ENCODE measurements at regions not wholly inside any gene's neighbourhood (a gene's known extent, or its start where the extent isn't known, plus 50 kb on each side); places are given as distances from the start of the nearest gene placed in this dataset.

GRCh38 chr10:57017356-57018037 lies 656.4 kb upstream of the ZWINT start:
- no peak overlapping the region for H2AFZ ChIP-seq (ENCODE audit: low read depth)
- no peaks in the 10 kb centered on the region for H4K20me1 ChIP-seq (ENCODE audit: insufficient read depth)
- TF ChIP-seq EZH2phosphoT487 (IDR thresholded peaks at IDR 0.05; ENCODE audit: borderline replicate concordance, low read depth) (no peak), RCOR1 (IDR thresholded peaks at IDR 0.05; ENCODE audit: low read length) (no peak)
- no peaks in the 10 kb centered on the region for H3K9me3 ChIP-seq
- no peak overlapping the region for H3K4me2 ChIP-seq
- H3K27me3 ChIP-seq (ENCODE audit: insufficient read depth), result no peaks in the 10 kb centered on the region
- H3K27ac ChIP-seq (ENCODE audit: low read depth in 2 of 2, low read length in 1 of 2), result no peak overlapping the region
- no peaks in the 10 kb centered on the region for H3K9me2 ChIP-seq
- no peaks in the 10 kb centered on the region for H3F3A ChIP-seq (replicated peaks; ENCODE audit: insufficient read depth)
- ChIA-PET POLR2A (no interaction called here), CTCF (no interaction called here)
- H3K4me3 ChIP-seq (ENCODE audit: low read depth in 2 of 2, low read length in 1 of 2), result no peak overlapping the region
- no peak overlapping the region for H3K9ac ChIP-seq
- peaks cover 0 to 6% of the 10 kb centered on the region in 2 experiments; a peak in 1 of 4 replicates for H3K4me1 ChIP-seq (ENCODE audit: control insufficient read depth in 1 of 2, insufficient read depth in 2 of 2, low read depth in 1 of 2, low read length in 1 of 2)
- no peaks in the 10 kb centered on the region for H3K79me2 ChIP-seq (ENCODE audit: insufficient read depth)
- 9% methylated on average over 7 of the region's 7 CpGs for WGBS (ENCODE audit: low lambda C conversion rate)
- H3K36me3 ChIP-seq (replicated peaks in 1 of 2; ENCODE audit: control insufficient read depth in 1 of 2, insufficient read depth in 2 of 2, low read length in 1 of 2), result no peaks in the 10 kb centered on the region
- no peak for DNase-seq

GRCh38 chr10:57015595-57016318 lies 654.7 kb upstream of the ZWINT start:
- WGBS (ENCODE audit: low lambda C conversion rate), result 35% methylated on average over 11 of the region's 13 CpGs
- Histone ChIP-seq H3K9ac (no peak overlapping the region), H3K9me2 (no peaks in the 10 kb centered on the region), H3K4me1 (ENCODE audit: control insufficient read depth in 1 of 2, insufficient read depth in 2 of 2, low read depth in 1 of 2, low read length in 1 of 2) (peaks cover 0 to 6% of the 10 kb centered on the region in 2 experiments; a peak in 1 of 4 replicates), H3K27me3 (ENCODE audit: insufficient read depth) (no peaks in the 10 kb centered on the region), H3K79me2 (ENCODE audit: insufficient read depth) (no peaks in the 10 kb centered on the region), H3K4me3 (ENCODE audit: low read depth in 2 of 2, low read length in 1 of 2) (no peak overlapping the region), H4K20me1 (ENCODE audit: insufficient read depth) (no peaks in the 10 kb centered on the region), H2AFZ (ENCODE audit: low read depth) (no peak overlapping the region), H3K9me3 (no peaks in the 10 kb centered on the region), H3F3A (replicated peaks; ENCODE audit: insufficient read depth) (no peaks in the 10 kb centered on the region), H3K27ac (ENCODE audit: low read depth in 2 of 2, low read length in 1 of 2) (no peak overlapping the region), H3K4me2 (no peak overlapping the region), H3K36me3 (replicated peaks in 1 of 2; ENCODE audit: control insufficient read depth in 1 of 2, insufficient read depth in 2 of 2, low read length in 1 of 2) (no peaks in the 10 kb centered on the region)
- TF ChIP-seq GATA2 (CRISPR knock-in tag; IDR thresholded peaks at IDR 0.05), result peak; percentile 41
- TF ChIP-seq NFIC (IDR thresholded peaks at IDR 0.05; ENCODE audit: borderline replicate concordance), result no peak
- DNase-seq, result no peak
- ChIA-PET POLR2A (no interaction called here), CTCF (no interaction called here)

- POLR2A ChIA-PET, result no interaction called here
- no peaks in the 10 kb centered on the region for H3K9me3 ChIP-seq
- no peaks in the 10 kb centered on the region for H3F3A ChIP-seq (replicated peaks; ENCODE audit: insufficient read depth)
- H4K20me1 ChIP-seq (ENCODE audit: insufficient read depth), result no peaks in the 10 kb centered on the region
- no peak overlapping the region for H3K9ac ChIP-seq
- H3K4me1 ChIP-seq (ENCODE audit: control insufficient read depth in 1 of 2, insufficient read depth in 2 of 2, low read depth in 1 of 2, low read length in 1 of 2), result peaks cover 0 to 6% of the 10 kb centered on the region in 2 experiments; a peak in 1 of 4 replicates
- DNase-seq, result no peak
- no peaks in the 10 kb centered on the region for H3K36me3 ChIP-seq (replicated peaks in 1 of 2; ENCODE audit: control insufficient read depth in 1 of 2, insufficient read depth in 2 of 2, low read length in 1 of 2)
- TF ChIP-seq RCOR1 (IDR thresholded peaks at IDR 0.05; ENCODE audit: low read length) (no peak), NRF1 (IDR thresholded peaks at IDR 0.05; ENCODE audit: low read depth, low read length) (no peak), SIN3A (IDR thresholded peaks at IDR 0.05; ENCODE audit: borderline replicate concordance, low read depth, low read length) (no peak), REST (IDR thresholded peaks at IDR 0.05; ENCODE audit: low read depth, low read length) (no peak), TAF1 (IDR thresholded peaks at IDR 0.05; ENCODE audit: borderline replicate concordance, low read depth, low read length) (no peak), TCF12 (IDR thresholded peaks at IDR 0.05) (no peak), FOXM1 (IDR thresholded peaks at IDR 0.05; ENCODE audit: low read depth) (no peak), RFX5 (IDR thresholded peaks at IDR 0.05; ENCODE audit: low read length) (no peak), ELF1 (IDR thresholded peaks at IDR 0.05) (no peak), EZH2phosphoT487 (IDR thresholded peaks at IDR 0.05; ENCODE audit: borderline replicate concordance, low read depth) (no peak), GABPA (IDR thresholded peaks at IDR 0.05; ENCODE audit: low read depth) (no peak), YY1 (IDR thresholded peaks at IDR 0.05; ENCODE audit: low read depth) (no peak), EP300 (IDR thresholded peaks at IDR 0.05; ENCODE audit: borderline replicate concordance in 1 of 2, low read depth in 1 of 2, low read length in 1 of 2) (no peak), RAD21 (IDR thresholded peaks at IDR 0.05; ENCODE audit: low read length) (no peak)
- no peak overlapping the region for H3K4me3 ChIP-seq (ENCODE audit: low read depth in 2 of 2, low read length in 1 of 2)
- no peak overlapping the region for H3K27ac ChIP-seq (ENCODE audit: low read depth in 2 of 2, low read length in 1 of 2)
- no peaks in the 10 kb centered on the region for H3K27me3 ChIP-seq (ENCODE audit: insufficient read depth)
- H3K4me2 ChIP-seq, result no peak overlapping the region
- CTCF ChIA-PET, result no interaction called here
- H3K79me2 ChIP-seq (ENCODE audit: insufficient read depth), result no peaks in the 10 kb centered on the region
- WGBS (ENCODE audit: low lambda C conversion rate), result 34% methylated on average over 6 of the region's 8 CpGs
- no peaks in the 10 kb centered on the region for H3K9me2 ChIP-seq
- H2AFZ ChIP-seq (ENCODE audit: low read depth), result no peak overlapping the region
Measured at GRCh38 chr10:57015187-57015586, 654.1 kb upstream of the ZWINT start.
